Fibroblast of skin of abdomen (primary cell): ENCODE measurements at regions not wholly inside any gene's neighbourhood (a gene's known extent, or its start where the extent isn't known, plus 50 kb on each side); places are given as distances from the start of the nearest gene placed in this dataset.
A peak's percentile ranks its signal among the peaks of the same experiment; 100 is the strongest.

Source experiments
- DNase-seq: peaks from one replicate; pipeline ENCODE4 v3.0.0-alpha.2; 2013

DNA sequence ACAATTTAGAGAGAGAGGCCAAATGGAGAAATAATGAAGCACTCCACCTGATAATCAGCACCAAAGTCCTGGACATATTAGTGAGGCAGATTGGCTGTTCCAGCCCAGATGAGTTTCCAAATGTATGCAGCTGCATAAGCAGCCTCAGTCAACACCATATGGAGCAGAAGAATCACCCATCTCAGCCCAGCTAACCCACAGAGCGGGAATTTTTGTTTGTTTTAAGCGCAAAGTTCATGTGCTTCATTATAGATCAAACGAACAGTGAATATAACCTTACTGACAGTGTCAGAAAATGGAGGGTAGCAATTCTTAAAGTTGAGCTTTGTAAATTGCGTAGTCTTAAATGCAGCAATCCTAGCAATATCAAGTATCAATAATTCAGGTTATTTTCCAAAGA, 234.0 kb upstream of the CEP162 start:
- no peak for DNase-seq

- no peak for DNase-seq
These were observed 233.0 kb upstream of the CEP162 start for GRCh38 chr6:84460491-84460890.

DNA sequence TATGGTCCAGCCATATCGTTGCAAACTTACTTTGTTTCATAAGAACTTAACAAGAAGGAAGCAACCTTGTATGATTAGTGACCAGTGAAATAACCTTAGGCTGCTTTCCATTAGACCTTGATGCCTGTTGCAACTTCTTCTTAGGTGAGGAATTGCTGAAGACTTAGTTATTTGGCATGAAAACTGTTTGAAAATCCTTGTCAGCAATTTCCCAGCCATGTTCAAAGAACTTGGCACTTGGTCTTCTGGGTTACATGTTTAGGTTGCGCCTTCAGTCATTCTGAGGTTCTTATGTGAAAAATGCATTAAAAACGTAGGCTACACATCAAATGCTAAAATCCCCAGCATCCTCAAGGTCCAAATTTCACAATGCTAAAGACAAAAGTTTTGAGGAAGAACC, 232.0 kb upstream of the CEP162 start:
- DNase-seq, result no peak

- no peak for DNase-seq
These were observed 230.8 kb upstream of the CEP162 start for GRCh38 chr6:84458271-84458670.

GRCh38 chr6:84457276-84457675, 229.8 kb upstream of the CEP162 start:
- no peak for DNase-seq

DNA sequence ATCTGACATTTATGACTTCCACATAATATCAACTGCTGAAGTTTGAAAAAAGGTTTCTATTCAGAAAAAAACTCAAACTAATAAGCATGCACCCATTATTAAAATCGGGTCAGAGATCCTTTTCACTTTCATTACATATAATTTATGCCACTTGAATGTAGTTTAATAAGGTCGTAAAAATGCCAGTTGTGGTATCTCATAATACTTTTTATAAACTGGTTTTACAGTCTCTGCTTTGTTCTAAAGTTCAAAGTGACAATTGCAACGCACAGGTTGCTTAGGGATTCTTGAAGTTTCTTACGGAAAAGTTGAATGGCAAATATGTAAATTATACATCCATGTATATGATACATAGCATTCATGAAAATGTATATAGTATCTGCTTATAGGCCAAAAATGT, 229.4 kb upstream of the CEP162 start:
- DNase-seq, result no peak

GRCh38 chr6:84455511-84456029, 228.1 kb upstream of the CEP162 start:
- peak; percentile 26 for DNase-seq

DNA sequence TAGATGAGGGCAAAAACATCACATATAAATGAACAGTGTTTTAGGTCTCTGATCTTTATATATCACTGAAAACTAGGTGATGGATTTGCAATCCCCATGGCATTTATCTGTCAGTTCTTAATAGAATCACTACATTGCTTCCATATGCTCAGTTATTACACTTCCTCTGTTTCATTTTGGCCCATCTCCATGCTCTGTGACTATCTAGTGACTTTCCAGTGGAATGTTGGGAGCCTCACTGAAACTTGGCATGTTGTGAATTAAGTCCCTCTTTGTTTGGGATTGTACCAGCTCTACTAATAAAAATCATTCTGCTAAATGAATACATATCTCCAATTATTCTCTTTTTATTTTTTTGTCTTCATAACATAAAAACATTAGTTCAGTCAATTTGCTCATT, 226.1 kb upstream of the CEP162 start:
- peak; percentile 49 for DNase-seq

GRCh38 chr6:84450018-84450417, 222.6 kb upstream of the CEP162 start:
- DNase-seq, result no peak

GRCh38 chr6:84449220-84449619, 221.8 kb upstream of the CEP162 start:
- no peak for DNase-seq

DNA sequence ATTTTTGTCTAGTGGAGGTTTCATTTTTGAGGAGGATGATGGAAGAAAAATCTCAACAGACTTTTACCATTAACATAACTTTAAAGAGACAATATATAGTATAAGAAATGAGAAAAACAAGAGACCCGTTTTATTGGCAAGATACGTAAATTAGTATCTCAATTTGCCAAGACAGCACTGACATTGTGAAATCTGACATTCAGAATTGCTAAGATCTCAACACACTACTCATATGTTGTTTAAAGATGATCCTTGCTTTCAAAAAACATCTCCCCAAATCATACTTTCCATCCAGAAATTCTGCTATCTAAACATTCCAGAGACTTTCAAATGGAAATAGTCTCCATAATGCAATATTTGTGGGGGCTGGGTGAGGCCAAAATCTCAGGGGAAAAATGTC, 220.9 kb upstream of the CEP162 start:
- no peak for DNase-seq

DNA sequence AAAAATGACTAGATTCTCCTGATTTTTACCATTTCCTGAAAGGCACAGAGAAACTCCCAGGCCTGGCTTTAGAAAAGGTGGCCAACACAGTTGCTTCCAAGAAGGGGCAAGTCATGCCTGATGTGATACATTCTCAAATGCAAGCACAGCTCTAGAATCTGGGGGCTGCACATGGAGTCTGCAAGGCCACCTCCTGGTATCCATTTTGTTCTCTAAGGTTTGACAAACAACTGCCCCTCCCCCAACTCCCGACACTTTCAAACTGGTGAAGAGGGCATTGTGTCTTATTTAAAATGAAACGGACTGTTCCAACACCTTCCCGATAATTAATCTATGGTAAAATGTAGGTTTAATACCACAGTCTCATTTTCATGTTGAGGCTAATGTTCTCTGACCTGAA, 220.2 kb upstream of the CEP162 start:
- no peak for DNase-seq

DNA sequence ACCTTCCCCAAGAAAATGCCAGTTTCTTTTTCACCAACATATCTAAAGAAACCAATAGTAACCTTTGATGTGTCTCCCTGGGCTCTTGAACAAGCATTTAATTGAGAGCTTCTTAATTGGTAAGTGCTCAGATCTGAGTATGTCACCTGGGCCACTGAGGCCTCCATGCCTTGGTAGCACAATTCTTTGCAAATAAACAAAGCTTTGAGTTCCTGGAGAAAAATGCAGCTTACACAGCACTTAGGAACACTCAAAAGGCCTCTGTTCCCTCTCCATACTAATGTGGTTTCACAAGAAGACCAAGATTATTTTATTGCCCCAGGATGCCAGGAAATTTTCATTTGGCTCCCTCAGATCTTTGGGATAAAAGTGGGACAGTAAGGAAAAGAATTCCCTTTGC, 217.6 kb upstream of the CEP162 start:
- no peak for DNase-seq

DNA sequence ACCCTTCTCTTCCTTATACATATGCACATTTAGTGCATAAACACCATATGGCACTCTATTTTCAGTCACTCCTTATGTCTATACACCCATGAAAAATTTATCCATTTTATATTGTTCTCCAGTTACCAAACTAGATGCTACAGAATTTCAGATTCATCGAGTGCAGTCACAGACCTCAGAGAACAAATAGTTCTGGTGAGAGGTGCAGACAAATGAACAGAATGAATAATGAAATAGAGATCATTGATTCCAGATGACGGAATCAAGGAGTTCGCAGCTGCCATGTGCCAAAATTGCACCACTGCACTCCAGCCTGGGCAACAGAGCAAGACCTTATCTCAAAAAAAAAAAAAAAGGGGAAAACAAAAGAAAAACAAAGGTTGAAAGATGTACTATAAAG, 214.8 kb upstream of the CEP162 start:
- peak; percentile 40 for DNase-seq

DNA sequence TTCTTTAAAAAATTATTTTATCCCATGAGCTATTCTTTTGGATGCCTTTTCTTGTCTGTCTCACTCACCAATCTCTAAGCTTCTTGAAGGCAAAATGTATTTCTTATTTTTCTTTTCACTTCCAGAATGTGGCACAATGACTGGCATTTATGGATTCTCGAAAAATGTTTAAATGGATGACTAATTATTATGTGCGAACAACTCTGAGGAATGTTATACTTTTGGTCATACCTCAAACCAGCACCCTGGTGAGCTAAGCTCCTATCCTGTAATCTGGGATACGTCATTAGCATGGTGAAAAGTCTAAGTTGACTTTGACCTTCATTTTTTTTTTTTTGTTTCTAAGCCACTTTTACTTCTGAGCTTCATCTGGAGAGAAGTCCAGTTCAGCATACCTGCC, 214.0 kb upstream of the CEP162 start:
- no peak for DNase-seq

GRCh38 chr6:84434550-84434949, 207.1 kb upstream of the CEP162 start:
- no peak for DNase-seq

DNA sequence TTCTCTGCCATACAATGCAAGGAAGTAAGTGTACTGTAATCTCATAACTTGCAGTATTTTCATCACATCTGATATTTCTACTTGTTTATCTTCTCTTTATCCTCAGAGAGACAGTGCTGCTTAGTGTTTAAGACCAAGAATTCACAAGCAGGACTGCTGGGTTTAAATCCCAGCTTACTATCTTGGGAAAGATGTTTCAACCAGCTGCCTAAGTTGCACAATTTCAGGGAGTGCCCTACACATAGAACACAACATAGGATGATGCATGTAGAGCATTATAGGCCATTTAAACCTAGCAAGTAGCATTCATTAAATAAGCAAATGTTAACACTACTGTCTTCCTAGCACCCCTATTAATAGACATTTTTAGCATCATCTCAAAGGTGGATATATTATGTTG, 205.2 kb upstream of the CEP162 start:
- DNase-seq, result no peak

GRCh38 chr6:84428300-84428907, 201.0 kb upstream of the CEP162 start:
- DNase-seq, result peak; percentile 60

DNA sequence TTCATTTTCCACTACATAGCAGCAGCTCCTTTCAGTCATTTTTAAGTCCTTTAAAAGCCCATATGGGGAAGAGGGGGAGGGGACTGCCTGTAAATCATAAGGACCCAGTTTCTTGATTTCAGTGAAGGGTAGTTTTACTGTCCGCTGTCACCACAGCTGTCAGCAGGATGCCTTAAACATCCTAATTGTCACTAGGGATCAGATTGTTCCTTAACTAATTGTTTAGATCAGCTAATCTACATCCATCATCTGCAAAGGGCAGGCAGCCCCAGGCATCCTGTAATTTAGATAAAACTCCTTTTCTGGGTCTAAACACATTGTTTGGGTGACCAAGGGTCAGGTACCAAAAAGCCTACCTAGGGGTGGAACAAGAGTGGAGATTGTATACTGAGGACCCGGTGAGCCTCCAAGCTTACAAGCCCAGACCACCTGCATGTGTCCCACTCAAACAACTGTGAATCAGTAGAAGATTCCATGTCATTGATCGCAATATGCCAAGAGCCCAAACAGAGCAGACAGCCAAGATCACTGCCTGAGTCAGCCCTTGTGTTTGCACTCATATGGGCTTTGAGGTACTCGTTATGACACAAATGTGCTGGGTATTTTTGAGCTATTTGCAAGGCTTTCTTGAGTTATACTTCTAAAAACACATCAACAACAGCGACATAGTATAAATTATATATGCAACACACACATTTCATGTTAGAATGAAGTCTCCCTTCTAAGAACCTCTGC, 198.7 kb upstream of the CEP162 start:
- DNase-seq, result no peak

GRCh38 chr6:84424956-84425355, 197.5 kb upstream of the CEP162 start:
- no peak for DNase-seq

- peak; percentile 28 for DNase-seq
These were observed 195.0 kb upstream of the CEP162 start for GRCh38 chr6:84422380-84422968.

- DNase-seq, result no peak
These were observed 193.6 kb upstream of the CEP162 start for GRCh38 chr6:84421031-84421430.

- DNase-seq, result peak; percentile 60
These were observed 189.8 kb upstream of the CEP162 start for GRCh38 chr6:84417260-84417659.

DNA sequence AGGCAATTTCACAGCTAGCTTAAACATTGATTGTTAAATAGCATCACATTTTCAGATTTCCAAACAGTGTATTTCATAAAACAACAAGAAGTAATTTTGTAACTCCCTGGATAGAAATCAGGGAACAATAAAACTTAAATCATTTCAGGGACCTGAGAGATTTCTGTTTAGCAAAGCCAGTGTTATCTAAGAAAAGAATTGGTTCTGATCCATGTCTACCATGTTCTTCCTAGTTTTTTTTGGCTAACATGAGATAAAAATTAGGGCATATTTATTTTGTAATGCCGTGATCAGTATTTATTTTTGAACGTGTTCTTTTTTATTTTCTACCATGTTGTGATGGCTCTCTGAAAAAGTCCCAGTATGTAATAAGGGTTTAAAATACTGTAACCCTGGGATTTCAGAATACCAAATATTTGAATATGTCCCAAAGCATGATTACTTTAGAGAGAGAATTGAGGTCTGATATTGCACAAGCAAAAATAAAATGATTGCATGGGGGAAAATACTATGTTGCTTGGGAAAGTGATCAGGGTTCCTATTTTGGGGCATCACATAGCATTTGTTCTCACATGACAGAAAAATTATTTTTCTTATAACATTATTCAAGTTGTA, 188.7 kb upstream of the CEP162 start:
- no peak for DNase-seq
